Lower leg skin (tissue), 3 donors: ENCODE measurements at regions not wholly inside any gene's neighbourhood (a gene's known extent, or its start where the extent isn't known, plus 50 kb on each side); places are given as distances from the start of the nearest gene placed in this dataset.

Source experiments
- CTCF ChIP-seq, 3 donors: fragments of 450-650 bp; IDR thresholded peaks; one replicate each; pipeline ENCODE4 v1.5.1; 2016; ENCODE audit warnings: antibody characterized with exemption in 3 of 3, mild to moderate bottlenecking in 3 of 3, moderate library complexity in 2 of 3
- POLR2A ChIP-seq, 2 donors: fragments of 450-650 bp; IDR thresholded peaks; one replicate each; pipeline ENCODE4 v1.6.1; 2016 to 2017; ENCODE audit warnings: antibody characterized with exemption in 2 of 2, mild to moderate bottlenecking in 1 of 2, moderate library complexity in 1 of 2

GRCh38 chr2:183759033-183759432 is 634.8 kb downstream of the NUP35 start:
- TF ChIP-seq CTCF (IDR thresholded peaks at IDR 0.05), result no peak
- TF ChIP-seq POLR2A (IDR thresholded peaks at IDR 0.05), result no peak
